Cortex of kidney (tissue), 1 donor: ENCODE measurements at regions not wholly inside any gene's neighbourhood (a gene's known extent, or its start where the extent isn't known, plus 50 kb on each side); places are given as distances from the start of the nearest gene placed in this dataset.

ENCODE experiments used
- DNase-seq: peaks from one replicate; lab custom pipeline; 2025; lab: John Stamatoyannopoulos, UW

DNA sequence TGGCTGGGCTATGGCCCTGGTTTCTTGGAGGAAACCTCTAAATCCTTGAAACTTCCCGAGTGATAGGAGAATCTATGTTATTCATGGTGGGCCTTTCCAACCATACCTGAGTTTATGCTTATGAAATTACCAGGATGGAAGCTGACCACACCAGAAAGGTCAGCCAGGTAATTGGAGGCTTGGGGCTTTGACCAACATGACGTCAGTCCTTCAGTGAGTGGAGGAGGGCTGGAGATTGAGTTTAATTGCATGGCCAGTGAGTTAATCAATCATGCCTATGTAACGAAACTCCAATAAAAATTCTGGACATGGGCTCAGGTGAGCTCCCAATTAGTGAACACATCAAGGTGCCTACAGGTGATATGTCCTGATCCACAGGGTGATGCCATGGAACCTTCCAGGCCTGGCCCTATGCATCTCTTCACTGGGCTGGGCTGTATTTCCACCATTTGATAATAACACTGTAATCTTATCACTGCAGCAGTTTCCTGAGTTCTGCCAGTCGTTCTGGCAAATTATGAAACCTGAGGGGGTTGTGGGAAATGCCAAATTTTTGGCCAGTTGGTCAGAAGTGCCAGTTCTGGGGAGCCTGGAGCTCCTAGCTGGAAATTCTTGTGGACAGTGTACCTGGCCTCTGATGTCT, 106.5 kb downstream of the CDH26 start:
- no peak for DNase-seq

DNA sequence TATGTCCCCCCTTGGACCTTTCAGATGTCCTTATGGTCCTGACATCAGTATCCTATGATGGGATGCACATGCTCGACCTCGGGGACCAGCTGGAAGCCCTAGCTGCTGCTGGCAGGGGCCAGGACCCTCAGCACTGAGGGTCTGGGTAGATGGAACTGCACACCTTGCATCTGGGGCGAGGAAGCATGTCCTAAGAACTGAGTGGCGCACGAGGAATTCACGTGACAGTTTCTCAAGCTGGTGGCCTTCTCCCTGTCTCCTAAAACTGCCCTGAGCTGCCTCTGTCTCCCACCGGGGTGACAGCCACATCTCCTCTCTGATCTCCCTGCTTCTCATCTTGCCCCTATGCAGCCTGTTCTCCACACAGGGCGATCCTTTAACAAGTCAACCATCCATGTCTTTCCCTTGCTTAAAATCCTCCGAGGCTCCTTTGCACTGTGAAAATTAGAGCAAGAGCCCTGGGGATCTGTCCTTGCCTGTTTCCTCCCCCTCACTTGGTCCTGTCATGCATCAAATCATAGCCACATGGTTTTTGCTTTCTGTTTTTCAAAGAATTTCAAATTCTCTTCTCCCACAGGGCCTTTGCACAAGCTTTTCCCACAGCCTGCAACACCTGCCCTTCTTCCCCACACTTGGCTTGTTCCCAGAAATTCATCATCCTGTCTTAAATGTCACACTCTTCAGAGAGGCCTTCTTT, 107.7 kb downstream of the CDH26 start:
- DNase-seq, result no peak

DNA sequence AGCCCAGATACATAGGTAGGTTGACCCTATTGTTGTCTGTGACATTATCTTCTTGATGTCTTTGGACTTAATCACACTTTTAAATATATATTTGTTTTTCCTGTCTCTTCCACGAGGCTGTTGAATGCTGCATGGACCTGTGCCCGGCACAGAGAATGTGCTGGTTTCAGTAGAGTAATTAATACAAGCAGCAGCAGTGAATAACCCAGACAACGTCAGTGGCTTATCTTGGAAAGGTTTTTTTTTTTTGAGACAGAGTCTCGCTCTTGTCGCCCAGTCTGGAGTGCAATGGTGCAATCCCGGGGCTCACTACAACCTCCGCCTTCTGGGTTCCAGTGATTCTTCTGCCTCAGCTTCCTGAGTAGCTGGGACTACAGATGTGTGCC, 108.2 kb downstream of the CDH26 start:
- no peak for DNase-seq

DNA sequence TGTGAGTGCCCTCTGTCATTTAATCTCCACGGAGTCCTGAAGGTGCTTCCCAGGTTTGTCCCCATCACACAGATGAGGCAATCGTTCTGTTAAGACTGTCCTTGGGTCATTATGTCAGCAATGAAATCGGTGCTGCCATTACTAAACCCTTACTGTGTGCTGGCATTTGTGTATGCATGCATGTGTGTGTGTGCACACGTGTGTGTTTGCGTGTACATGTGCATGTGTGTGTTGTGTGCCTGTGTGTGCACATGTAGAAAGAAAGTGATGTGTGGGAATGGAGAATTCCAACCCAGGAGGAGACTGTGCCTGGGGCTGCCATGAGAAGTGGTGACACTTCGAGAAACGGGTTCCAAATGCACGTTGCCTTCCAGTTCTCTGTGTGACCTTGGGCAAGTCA, 110.3 kb downstream of the CDH26 start:
- DNase-seq, result no peak

DNA sequence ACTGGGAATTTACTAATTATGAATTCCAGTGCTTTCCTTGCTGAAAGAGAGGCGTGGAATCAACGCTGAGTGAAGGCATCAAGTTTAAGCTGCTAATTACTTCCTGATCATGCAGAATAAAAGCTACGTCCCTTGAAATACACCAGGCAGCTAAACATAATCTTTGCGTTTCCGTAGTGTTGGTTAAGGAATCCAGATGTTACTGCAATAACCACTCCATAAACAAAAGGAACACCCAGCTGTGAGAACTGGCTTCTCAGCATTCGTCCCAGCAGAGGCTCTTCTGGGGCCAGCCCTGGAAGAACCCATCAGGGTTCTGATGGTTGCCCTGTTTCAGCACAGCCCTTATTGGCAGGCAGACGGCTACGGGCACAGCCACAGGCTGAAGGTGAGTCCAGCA, 111.4 kb downstream of the CDH26 start:
- no peak for DNase-seq

DNA sequence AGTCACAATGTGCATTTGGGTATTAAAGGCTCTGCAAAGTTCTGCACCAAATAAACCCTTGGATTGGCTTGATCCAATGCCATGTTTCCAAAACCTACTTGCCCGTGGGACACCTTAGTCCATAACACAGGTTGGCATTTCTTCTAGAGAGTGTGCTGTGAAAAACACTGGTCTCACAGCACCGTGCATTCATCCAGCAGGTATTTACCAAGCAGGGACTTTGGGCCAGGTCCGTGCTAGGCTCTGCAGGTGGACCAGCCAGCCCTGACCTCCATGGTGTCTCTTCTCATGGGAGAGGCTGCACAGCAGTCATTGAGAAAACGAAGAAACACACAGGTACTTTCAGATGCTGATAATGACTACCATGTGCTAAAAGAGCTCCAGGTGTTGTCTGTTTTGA, 112.6 kb downstream of the CDH26 start:
- DNase-seq, result no peak

DNA sequence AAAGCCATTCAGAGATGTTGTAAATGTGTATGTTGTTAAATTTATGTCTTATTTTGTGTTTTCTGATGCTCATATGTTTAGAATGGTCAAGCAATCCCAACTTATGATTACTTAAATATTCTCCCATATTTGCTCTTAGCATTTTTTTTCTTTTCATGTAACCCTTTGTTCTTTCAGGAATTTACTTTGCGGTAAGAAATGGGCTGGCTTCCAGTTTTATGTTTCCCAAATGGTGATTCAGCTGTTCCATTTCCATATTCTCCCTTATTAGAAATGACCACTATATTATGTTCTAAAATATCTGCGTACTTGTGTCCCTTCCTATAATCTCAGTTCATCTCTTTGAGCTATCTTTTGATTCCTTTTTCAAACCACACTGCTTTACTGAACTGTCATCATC, 113.7 kb downstream of the CDH26 start:
- DNase-seq, result no peak

DNA sequence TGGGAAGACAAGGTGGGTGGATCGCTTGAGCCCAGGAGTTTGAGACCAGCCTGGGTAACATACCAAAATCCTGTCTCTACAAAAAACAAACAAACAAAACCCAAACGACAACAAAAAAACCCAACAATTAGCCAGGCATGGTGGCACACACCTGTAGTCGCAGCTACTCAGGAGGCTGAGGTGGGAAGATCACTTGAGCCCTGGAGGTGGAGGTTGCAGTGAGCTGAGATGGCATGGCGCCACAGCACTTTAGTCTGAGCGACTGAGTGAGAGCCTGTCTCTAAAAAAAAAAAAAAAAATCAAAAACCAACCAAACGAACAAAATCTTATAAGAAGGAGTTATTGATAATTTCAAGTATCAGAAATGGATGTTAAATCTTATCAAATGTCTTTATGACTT, 114.9 kb downstream of the CDH26 start:
- no peak for DNase-seq

DNA sequence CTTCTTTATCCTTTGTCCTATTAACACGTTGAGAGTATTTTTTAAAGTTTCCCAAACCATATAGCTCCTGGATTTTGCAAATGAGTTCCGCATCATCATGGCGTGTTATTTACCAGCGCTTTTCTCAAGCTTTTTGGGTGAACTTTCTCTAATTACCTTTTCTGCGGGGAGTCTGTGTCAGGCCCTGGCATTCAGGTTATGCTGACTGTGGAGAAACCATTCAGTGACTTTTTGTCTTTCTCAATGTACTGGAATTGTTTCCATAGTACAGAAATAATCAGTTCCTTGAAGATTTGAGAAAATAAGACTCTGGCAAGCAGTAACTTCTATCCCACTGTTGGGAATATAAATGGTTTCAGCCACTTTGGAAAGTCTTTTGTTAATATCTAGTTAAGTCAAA, 115.3 kb downstream of the CDH26 start:
- no peak for DNase-seq

DNA sequence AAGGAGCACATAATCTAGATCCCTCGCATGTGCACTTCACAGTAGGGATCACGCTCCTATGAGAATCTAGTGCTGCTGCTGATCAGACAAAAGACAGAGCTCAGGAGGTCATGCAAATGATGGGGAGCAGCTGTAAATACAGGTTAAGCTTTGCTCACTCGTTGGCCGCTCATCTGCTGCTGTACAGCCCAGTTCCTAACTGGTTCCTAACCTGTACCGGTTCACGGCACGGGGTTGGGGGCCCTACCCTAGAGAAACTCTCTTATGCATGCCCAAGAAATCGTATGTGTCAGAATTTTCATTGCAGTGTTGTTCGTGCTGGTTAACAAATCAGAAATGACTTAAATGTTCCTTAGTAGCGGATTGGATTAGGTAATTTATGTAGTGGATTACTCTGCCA, 116.1 kb downstream of the CDH26 start:
- DNase-seq, result no peak

DNA sequence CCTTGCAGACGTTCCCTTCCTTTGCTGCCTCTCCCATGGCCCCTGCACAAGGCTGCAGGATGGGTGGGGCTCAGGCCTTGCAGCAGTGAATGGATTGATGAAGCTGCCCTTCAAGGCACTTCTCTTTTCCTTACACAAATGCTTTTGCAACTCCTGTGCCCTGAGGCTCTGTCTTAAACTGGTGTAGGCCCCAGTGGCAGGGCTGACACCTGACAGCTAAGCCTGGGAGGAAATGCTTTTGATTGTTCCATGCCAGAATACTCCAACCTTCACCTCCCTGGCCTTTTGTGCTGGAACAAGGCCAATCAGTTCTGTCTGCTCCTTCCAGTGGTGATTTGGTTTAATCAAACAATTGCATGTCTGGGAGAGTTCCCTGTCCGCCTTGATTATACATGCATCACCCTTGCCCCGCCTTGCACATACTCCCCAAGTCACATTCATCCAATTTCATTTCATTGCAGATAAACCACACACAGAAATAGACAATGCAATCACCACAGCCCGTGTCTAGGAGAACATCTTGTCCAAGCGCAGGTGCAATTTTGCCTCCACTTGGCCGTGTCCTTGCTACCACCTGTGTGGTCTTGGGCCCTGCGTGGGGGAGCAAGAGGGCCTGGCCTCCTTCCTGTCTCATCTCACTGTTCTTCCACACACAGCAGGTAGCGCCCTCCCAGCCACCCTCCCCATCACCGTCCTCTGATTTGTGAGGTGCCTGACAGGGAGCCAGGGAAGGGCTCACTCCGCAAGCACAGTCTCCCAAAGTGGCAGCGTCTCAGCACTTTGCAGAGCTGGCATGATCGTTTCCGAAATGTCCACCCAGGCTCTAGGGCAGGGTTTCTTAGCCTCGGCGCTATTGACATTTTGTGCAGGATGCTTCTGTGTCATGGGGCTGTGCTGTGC, 120.4 kb downstream of the CDH26 start:
- peak; percentile 10 for DNase-seq

DNA sequence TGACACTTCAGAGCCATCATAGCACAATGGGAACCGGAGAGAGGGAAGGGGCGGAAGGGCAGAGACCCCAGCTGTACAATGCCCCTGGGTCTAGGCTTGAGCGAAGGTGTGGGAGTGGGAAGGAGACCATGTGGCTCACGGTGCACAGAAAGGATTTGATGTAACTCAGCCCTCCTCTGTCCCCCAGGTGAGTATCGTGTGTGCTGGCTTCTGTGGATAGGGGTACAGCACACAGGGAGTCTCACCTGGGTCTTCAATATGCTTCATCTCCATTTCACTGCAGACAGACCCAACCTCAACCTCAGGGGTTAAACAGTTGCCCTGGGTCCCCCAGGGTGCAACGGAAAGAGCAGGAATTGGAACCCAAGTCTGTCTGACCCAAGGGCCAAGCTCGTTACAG, 122.2 kb downstream of the CDH26 start:
- DNase-seq, result no peak

DNA sequence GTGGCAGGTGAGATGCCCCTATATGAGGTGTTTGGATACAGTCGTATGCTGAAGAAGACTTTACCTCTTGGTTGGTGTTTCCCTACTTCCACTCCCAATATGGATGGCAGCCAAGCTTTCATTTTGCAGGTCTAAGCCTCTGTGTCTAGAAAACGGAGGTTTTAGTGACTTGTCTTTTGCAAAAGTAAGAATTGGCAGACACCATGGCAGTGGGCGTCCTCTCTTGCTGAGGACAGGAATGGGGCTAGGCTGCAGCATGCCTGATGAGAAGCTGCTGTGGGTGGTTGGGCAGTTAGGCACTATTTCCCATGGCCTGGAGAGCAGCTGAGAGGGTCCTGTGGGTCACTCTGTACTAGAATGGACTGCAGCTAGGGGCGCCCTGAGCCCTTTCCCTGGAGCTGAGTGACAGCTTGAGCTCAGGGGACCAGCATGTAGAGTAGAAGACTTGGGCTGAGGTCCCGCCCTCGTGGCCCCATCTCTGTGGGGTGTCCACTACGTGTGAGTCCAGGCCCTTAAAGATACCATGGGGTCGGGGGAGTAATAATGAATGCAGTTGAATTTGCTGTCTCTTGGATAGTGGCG, 127.4 kb downstream of the CDH26 start:
- DNase-seq, result no peak

DNA sequence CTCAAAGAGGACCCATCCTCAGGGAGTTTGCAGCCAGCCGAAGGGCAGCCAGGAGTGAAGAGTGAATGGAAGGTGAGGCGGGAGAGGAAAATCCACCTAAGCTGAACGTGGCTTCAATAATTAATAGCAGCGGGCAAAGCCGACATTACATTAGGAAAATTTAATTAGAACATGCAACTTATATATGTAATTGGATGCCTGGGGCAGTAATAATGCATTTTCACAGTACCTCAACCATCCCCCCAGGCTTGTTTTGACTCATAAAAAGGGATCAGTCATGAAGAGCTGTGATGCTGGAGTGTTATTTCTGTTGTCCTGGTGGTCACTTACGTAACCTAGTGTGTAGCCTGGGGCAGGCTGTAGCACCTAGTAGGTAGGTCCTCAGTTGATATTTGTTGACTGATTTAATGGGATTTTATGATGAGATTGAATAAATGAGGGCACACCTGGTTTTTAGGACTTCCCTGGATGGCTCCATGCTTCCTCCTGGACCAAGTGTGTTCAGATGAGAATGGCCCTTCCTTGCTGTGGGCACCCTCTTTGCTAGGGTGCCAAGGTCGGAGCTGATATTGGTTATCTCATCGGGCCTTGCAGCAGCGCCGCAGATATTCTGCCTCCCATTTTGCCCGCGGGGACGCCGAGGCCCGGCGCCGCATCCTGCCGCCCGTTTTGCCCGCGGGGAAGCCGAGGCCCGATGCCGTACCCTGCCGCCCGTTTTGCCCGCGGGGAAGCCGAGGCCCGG, 128.8 kb downstream of the CDH26 start:
- no peak for DNase-seq

DNA sequence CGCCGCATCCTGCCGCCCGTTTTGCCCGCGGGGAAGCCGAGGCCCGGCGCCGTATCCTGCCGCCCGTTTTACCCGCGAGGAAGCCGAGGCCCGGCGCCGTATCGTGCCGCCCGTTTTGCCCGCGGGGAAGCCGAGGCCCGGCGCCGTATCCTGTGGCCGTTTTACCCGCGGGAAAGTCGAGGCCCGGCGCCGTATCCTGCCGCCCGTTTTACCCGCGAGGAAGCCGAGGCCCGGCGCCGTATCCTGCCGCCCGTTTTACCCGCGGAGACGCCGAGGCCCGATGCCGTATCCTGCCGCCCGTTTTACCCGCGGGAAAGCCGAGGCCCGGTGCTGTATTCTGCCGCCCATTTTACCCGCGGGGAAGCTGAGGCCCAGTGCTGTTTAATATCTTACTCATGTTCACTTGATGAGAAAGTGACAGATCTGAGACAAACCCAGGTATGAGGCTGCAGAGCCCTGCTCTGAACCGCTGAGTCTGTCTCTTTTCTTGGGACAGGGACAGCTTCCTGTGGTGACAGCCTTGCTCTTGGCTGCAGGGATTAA, 129.4 kb downstream of the CDH26 start:
- DNase-seq, result no peak

DNA sequence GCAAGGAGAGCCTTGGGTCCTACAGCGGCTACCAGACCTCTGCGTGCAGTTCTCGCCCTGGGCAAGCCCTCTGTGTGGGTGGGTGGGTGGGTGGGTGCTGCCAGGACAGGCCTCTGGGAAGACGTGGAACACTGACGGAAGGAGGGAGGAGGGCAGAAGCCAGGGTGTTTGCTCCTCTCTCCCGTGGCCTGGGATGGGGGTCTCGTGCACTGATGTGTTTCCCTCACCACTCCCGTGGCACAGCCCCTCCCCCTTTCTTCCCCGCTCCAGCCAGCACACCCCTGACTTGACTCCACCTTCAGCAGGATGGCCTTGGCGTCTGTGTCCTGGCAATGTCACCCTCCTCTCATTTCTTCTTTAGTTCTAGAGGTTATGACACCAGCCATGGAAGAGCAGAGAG, 130.0 kb downstream of the CDH26 start:
- DNase-seq, result no peak

DNA sequence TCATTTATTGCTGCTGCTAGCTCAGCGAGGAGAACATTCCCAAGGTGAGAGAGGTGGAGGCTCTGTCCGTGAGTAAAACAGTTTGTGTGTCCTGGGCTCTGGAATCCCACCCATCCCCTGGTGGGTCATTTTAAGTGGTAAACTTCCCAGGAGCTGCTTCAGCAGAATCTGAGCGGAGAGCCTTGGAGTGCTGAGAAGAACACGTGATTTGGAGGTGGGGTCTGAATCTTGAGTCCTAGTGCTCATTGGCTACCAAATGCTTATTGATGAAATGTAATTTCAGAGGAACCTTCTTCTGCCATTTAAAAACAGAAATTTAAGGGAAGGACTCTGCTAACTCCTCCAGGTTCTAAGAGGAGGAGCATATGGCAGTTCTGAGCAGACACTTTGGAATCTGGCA, 132.4 kb downstream of the CDH26 start:
- no peak for DNase-seq

DNA sequence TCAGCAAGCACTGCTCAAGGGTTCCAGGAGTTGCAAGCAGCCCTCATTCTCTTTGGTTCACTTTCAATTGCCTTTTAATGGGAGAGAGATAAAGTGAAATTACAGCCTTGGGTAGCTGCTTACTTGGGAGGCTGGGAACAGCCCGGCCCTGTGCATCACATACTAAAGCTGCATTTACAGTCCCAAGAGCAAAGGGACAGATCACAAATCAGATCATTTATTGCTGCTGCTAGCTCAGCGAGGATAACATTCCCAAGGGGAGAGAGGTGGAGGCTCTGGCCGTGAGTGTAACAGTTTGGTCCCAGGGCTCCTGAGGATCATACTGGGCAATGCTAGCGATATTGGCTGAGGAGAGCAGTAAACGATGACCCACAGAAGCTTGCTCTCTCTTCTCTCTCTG, 133.1 kb downstream of the CDH26 start:
- DNase-seq, result no peak

DNA sequence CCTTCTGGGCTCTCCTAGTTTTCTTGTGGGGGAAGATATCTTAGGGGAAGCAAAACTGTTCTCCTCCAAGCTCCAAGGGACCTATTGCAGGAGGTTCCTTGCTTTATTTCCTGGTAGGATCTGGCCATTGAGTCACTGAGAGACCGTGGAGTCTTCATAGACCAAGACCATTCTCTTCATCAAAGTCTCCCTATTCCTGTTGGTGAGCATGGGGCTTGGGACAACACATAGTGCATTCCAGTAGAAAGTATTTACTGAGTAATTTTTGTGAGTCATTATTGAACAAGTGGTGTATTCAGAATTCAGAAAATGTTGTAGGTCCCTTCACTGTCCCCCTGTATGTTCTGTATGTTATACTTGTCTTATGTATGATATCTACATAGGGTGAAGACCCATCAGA, 133.6 kb downstream of the CDH26 start:
- no peak for DNase-seq

DNA sequence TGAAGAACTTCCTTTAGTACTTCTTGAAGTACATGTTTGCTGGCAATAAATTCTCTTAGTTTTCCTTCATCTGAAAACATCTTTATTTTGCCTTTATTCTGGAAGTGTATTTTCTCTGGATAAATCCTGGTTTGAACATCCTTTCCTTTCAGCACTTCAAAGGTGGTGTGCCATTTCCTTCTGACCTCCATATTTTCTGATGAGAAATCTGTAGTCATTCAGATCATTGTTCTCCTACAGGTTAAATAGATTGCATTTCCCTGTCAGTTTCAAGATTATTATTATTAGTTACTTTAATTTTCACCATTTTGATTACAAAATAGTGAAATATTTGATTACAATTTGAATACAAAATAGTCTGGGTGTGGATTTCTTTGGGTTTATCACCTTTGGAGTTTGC, 134.5 kb downstream of the CDH26 start:
- DNase-seq, result no peak

DNA sequence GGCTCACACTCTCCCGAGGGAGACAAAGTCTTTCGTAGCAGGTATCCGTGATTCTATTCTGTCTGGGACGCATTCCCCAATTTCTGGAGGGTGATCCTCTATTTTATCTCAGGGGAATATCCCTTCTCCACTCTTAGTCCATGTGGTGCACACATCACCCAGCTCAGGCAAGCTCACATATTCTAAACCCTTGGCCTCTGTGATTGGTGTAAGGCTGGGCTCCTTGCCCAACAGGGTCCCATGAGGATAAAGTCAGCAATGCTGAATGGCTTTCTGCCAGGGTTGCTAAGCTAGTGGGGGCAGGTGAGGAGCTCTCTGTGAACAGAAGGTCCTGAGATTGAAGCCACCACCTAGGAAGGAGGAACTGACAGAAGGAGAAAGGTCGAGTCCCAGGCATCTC, 137.2 kb downstream of the CDH26 start:
- DNase-seq, result no peak

DNA sequence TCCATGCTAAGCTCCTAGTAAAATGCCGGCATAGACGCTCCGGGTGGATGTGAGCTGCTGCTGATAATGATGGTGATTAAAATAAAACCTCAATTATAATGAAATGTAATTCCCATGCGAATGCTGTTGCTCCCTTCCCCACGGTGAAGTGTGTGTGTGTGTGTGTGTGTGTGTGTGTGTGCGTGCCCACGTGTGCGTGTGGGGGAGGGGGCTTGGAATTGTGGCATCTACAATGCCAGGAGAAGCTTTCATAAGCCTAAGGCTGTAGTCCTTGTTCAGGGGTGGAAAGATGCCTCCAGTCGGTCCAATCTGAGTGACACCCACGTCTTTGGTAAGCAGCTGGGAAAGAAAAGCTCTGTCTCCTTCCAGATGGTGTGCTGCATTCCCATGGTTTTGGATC, 137.9 kb downstream of the CDH26 start:
- DNase-seq, result no peak
